ENCODE measurements at regions not wholly inside any gene's neighbourhood (a gene's known extent, or its start where the extent isn't known, plus 50 kb on each side); places are given as distances from the start of the nearest gene placed in this dataset.

GRCh38 chr14:98184457-98184856, 1087.5 kb downstream of the BCL11B start:
- TF ChIP-seq CTCF (IDR thresholded peaks at IDR 0.05; ENCODE audit: control extremely low read depth, extremely low read depth), result no peak
- ATAC-seq (ENCODE audit: insufficient read depth, low FRiP score) (no peak), DNase-seq (no peak)
- Histone ChIP-seq H3K9ac (ENCODE audit: insufficient read depth in 1 of 2, low read length in 2 of 2) (no peak overlapping the region), H3K27me3 (ENCODE audit: control insufficient read depth in 3 of 3, insufficient read depth in 3 of 3, low read length in 2 of 3) (peaks cover 0 to 4% (median 2%) of the 10 kb centered on the region in 3 donors), H3K27ac (ENCODE audit: low read depth in 1 of 2, low read length in 1 of 2) (no peak overlapping the region), H3K4me1 (ENCODE audit: control insufficient read depth in 5 of 5, insufficient read depth in 5 of 5, low read length in 5 of 5) (no peaks in the 10 kb centered on the region), H3K9me3 (ENCODE audit: control insufficient read depth in 4 of 4, insufficient read depth in 3 of 4, low read length in 3 of 4) (peaks cover 0 to 2% (median 0%) of the 10 kb centered on the region in 4 donors), H3K4me3 (no peak overlapping the region), H3K36me3 (ENCODE audit: control insufficient read depth in 4 of 4, insufficient read depth in 4 of 4, low read length in 4 of 4) (no peaks in the 10 kb centered on the region)
- 78 to 87% methylated on average over 6 of the region's 6 CpGs for WGBS, 2 donors

- TF ChIP-seq CTCF (IDR thresholded peaks at IDR 0.05; ENCODE audit: control extremely low read depth, extremely low read depth), result no peak
- Histone ChIP-seq H3K9ac (ENCODE audit: insufficient read depth in 1 of 2, low read length in 2 of 2) (no peak overlapping the region), H3K27ac (ENCODE audit: low read depth in 1 of 2, low read length in 1 of 2) (no peak overlapping the region), H3K4me1 (ENCODE audit: control insufficient read depth in 5 of 5, insufficient read depth in 5 of 5, low read length in 5 of 5) (no peaks in the 10 kb centered on the region), H3K9me3 (ENCODE audit: control insufficient read depth in 4 of 4, insufficient read depth in 3 of 4, low read length in 3 of 4) (peaks cover 0 to 2% (median 0%) of the 10 kb centered on the region in 4 donors), H3K27me3 (ENCODE audit: control insufficient read depth in 3 of 3, insufficient read depth in 3 of 3, low read length in 2 of 3) (peaks cover 0 to 4% (median 2%) of the 10 kb centered on the region in 3 donors), H3K4me3 (no peak overlapping the region), H3K36me3 (ENCODE audit: control insufficient read depth in 4 of 4, insufficient read depth in 4 of 4, low read length in 4 of 4) (no peaks in the 10 kb centered on the region)
- 60 to 61% methylated on average over 8 of the region's 8 CpGs for WGBS, 2 donors
- no peak for ATAC-seq (ENCODE audit: insufficient read depth, low FRiP score)
- no peak for DNase-seq
These were observed 1087.0 kb downstream of the BCL11B start for GRCh38 chr14:98185036-98185435.

GRCh38 chr14:98186140-98186539, 1085.9 kb downstream of the BCL11B start:
- ATAC-seq (ENCODE audit: insufficient read depth, low FRiP score) (no peak), DNase-seq (no peak)
- H3K27ac ChIP-seq (ENCODE audit: low read depth in 1 of 2, low read length in 1 of 2), result no peak overlapping the region
- peaks cover 0 to 4% (median 2%) of the 10 kb centered on the region in 3 donors for H3K27me3 ChIP-seq (ENCODE audit: control insufficient read depth in 3 of 3, insufficient read depth in 3 of 3, low read length in 2 of 3)
- peaks cover 0 to 2% (median 0%) of the 10 kb centered on the region in 4 donors for H3K9me3 ChIP-seq (ENCODE audit: control insufficient read depth in 4 of 4, insufficient read depth in 3 of 4, low read length in 3 of 4)
- no peak overlapping the region for H3K4me3 ChIP-seq
- WGBS, 2 donors, result 70 to 76% methylated on average over 3 of the region's 3 CpGs
- H3K36me3 ChIP-seq (ENCODE audit: control insufficient read depth in 4 of 4, insufficient read depth in 4 of 4, low read length in 4 of 4), result no peaks in the 10 kb centered on the region
- no peak for TF ChIP-seq CTCF (IDR thresholded peaks at IDR 0.05; ENCODE audit: control extremely low read depth, extremely low read depth)
- H3K4me1 ChIP-seq (ENCODE audit: control insufficient read depth in 5 of 5, insufficient read depth in 5 of 5, low read length in 5 of 5), result no peaks in the 10 kb centered on the region
- no peak overlapping the region for H3K9ac ChIP-seq (ENCODE audit: insufficient read depth in 1 of 2, low read length in 2 of 2)

- ATAC-seq (ENCODE audit: insufficient read depth, low FRiP score), result no peak
These were observed 1084.7 kb downstream of the BCL11B start for GRCh38 chr14:98187281-98187680.

More at GRCh38 chr14:98187281-98187680, 1084.7 kb downstream of the BCL11B start:
- H3K27ac ChIP-seq (ENCODE audit: low read depth in 1 of 2, low read length in 1 of 2), result no peak overlapping the region
- no peak overlapping the region for H3K4me3 ChIP-seq
- H3K9me3 ChIP-seq (ENCODE audit: control insufficient read depth in 4 of 4, insufficient read depth in 3 of 4, low read length in 3 of 4), result peaks cover 0 to 2% (median 0%) of the 10 kb centered on the region in 4 donors
- no peaks in the 10 kb centered on the region for H3K36me3 ChIP-seq (ENCODE audit: control insufficient read depth in 4 of 4, insufficient read depth in 4 of 4, low read length in 4 of 4)
- H3K9ac ChIP-seq (ENCODE audit: insufficient read depth in 1 of 2, low read length in 2 of 2), result no peak overlapping the region
- 75 to 86% methylated on average over 2 of the region's 2 CpGs for WGBS, 2 donors
- H3K4me1 ChIP-seq (ENCODE audit: control insufficient read depth in 5 of 5, insufficient read depth in 5 of 5, low read length in 5 of 5), result no peaks in the 10 kb centered on the region
- DNase-seq, result no peak
- no peak for TF ChIP-seq CTCF (IDR thresholded peaks at IDR 0.05; ENCODE audit: control extremely low read depth, extremely low read depth)
- H3K27me3 ChIP-seq (ENCODE audit: control insufficient read depth in 3 of 3, insufficient read depth in 3 of 3, low read length in 2 of 3), result peaks cover 0 to 4% (median 2%) of the 10 kb centered on the region in 3 donors

Data from lung (tissue), 11 donors.